22Rv1 (cell line): ENCODE measurements at regions not wholly inside any gene's neighbourhood (a gene's known extent, or its start where the extent isn't known, plus 50 kb on each side); places are given as distances from the start of the nearest gene placed in this dataset.

Experiments
- CTCF ChIP-seq: fragments of 450-650 bp; IDR thresholded peaks from 2 replicates; pipeline ENCODE4 v1.5.1; 2017; ENCODE audit warnings: mild to moderate bottlenecking
- ZFX ChIP-seq: fragments of 450-650 bp; IDR thresholded peaks from 2 replicates; pipeline ENCODE4 v1.6.1; 2017; ENCODE audit warnings: antibody characterized with exemption, borderline replicate concordance

- TF ChIP-seq CTCF (no peak), ZFX (no peak)
These were observed 909.2 kb upstream of the LRRN3 start for GRCh38 chr7:110181768-110182167.
